HG03066 (cell line): ENCODE measurements at regions not wholly inside any gene's neighbourhood (a gene's known extent, or its start where the extent isn't known, plus 50 kb on each side); places are given as distances from the start of the nearest gene placed in this dataset.
A peak's percentile ranks its signal among the peaks of the same experiment; 100 is the strongest.
"Not testable (repeated sequence)": the region's sequence is repeated elsewhere in the genome, so short reads cannot be mapped to it uniquely, and the experiment has no call there.

Experiments
- ATAC-seq: cut with Tn5 transposase; IDR thresholded peaks from one replicate; pipeline ENCODE4 v1.9.1; 2021; ENCODE audit warnings: low read depth; ENCODE audit not compliant: unreplicated experiment

GRCh38 chr5:102154791-102155605, 141.1 kb downstream of the SLCO4C1 start:
- peak; percentile 44 for ATAC-seq

GRCh38 chr5:102154291-102154690, 141.8 kb downstream of the SLCO4C1 start:
- ATAC-seq: no peak

- ATAC-seq: peak; percentile 76
These were observed 142.9 kb downstream of the SLCO4C1 start for GRCh38 chr5:102153003-102153759.

- ATAC-seq: no peak
These were observed 157.1 kb downstream of the SLCO4C1 start for GRCh38 chr5:102139029-102139428.

GRCh38 chr5:102138243-102138653, 157.8 kb downstream of the SLCO4C1 start:
- no peak for ATAC-seq

GRCh38 chr5:102130890-102131289, 165.2 kb downstream of the SLCO4C1 start:
- ATAC-seq: no peak

GRCh38 chr5:102130386-102130785, 165.7 kb downstream of the SLCO4C1 start:
- no peak for ATAC-seq

- ATAC-seq: no peak
These were observed 176.8 kb downstream of the SLCO4C1 start for GRCh38 chr5:102119252-102119651.

- ATAC-seq: no peak
These were observed 180.3 kb downstream of the SLCO4C1 start for GRCh38 chr5:102115736-102116135.

- no peak for ATAC-seq
These were observed 181.5 kb downstream of the SLCO4C1 start for GRCh38 chr5:102114525-102115069.

- no peak for ATAC-seq
These were observed 188.2 kb downstream of the SLCO4C1 start for GRCh38 chr5:102107865-102108264.

- ATAC-seq: no peak
These were observed 189.5 kb downstream of the SLCO4C1 start for GRCh38 chr5:102106599-102106998.

GRCh38 chr5:102099766-102100331, 196.2 kb downstream of the SLCO4C1 start:
- ATAC-seq: no peak

GRCh38 chr5:102099083-102099482, 197.0 kb downstream of the SLCO4C1 start:
- not testable (repeated sequence) for ATAC-seq

- ATAC-seq: not testable (repeated sequence)
These were observed 197.5 kb downstream of the SLCO4C1 start for GRCh38 chr5:102098606-102099005.

- peak; percentile 79 for ATAC-seq
These were observed 205.3 kb downstream of the SLCO4C1 start for GRCh38 chr5:102090770-102091169.

- ATAC-seq: no peak
These were observed 206.2 kb downstream of the SLCO4C1 start for GRCh38 chr5:102089883-102090282.

- no peak for ATAC-seq
These were observed 208.2 kb downstream of the SLCO4C1 start for GRCh38 chr5:102087906-102088305.

GRCh38 chr5:102080288-102080687, 215.8 kb downstream of the SLCO4C1 start:
- no peak for ATAC-seq

- ATAC-seq: no peak
These were observed 218.2 kb downstream of the SLCO4C1 start for GRCh38 chr5:102077920-102078319.

- ATAC-seq: no peak
These were observed 226.1 kb downstream of the SLCO4C1 start for GRCh38 chr5:102069974-102070373.
